K562 (cell line): ENCODE measurements at regions not wholly inside any gene's neighbourhood (a gene's known extent, or its start where the extent isn't known, plus 50 kb on each side); places are given as distances from the start of the nearest gene placed in this dataset.

Experiments
- ATAC-seq: fragments of 200-7000 bp; cut with Tn5 transposase; 3 replicates; pipeline ENCODE4 v1.9.1; 2020; ENCODE audit warnings: moderate library complexity
- BruUV-seq: library from RNA; stranded (reverse); fragments of 400-500 nt; replicated peaks from 2 replicates; lab custom pipeline; 2021; lab: Mats Ljungman, UMichigan
- CTCF ChIA-PET: fragments of 300-600 bp; formaldehyde crosslinking; extraction: SDS; loops from one replicate; lab custom pipeline; 2021; ENCODE audit warnings: low intra/inter-chr PET ratio; lab: Yijun Ruan, JAX
- POLR2A ChIA-PET: fragments of 300-600, 350-650 bp; sonication (Branson Sonifier 250); formaldehyde crosslinking; extraction: SDS; loops from one replicate; lab custom pipeline; 2021; ENCODE audit warnings: antibody characterized with exemption, inconsistent platforms; lab: Yijun Ruan, JAX
- DNase-seq, 4 experiments: peaks; one replicate each; pipeline versions ENCODE4 v3.0.0 to v3.0.0-alpha.2; 2011 to 2018; ENCODE audit warnings: low spot score in 3 of 4, mixed read lengths in 3 of 4; ENCODE audit errors: extremely low read depth in 1 of 4
- FAIRE-seq: peaks from 2 replicates; lab custom pipeline; 2011; peaks lifted over from hg19 to GRCh38; lab: Jason Lieb, UNC
- H2AFZ ChIP-seq: 2 replicates; pipeline ENCODE4 v1.6.0; 2011; ENCODE audit warnings: low read depth, low read length, control low read depth, inconsistent platforms
- H3K27ac ChIP-seq: fragments of 200-600 bp; 3 replicates; pipeline ENCODE4 v1.8.0; 2011; ENCODE audit warnings: low read depth, mild to moderate bottlenecking, control low read depth, inconsistent platforms, low read length, moderate library complexity, mixed read lengths; ENCODE audit errors: extremely low read depth
- H3K27me3 ChIP-seq, 2 experiments: fragments of 300-600 bp in 1 of 2; 2 replicates in 1 of 2; 3 replicates in 1 of 2; pipeline versions ENCODE4 v1.6.0 to v1.8.0; 2011; ENCODE audit warnings: inconsistent platforms in 2 of 2, low read length in 2 of 2, mild to moderate bottlenecking in 1 of 2, mixed read lengths in 1 of 2, moderate library complexity in 1 of 2; ENCODE audit not compliant: control insufficient read depth in 2 of 2, insufficient read depth in 2 of 2
- H3K36me3 ChIP-seq: fragments of 300-600 bp; 3 replicates; pipeline ENCODE4 v1.8.0; 2011; ENCODE audit warnings: mild to moderate bottlenecking, low read length, inconsistent platforms; ENCODE audit not compliant: control insufficient read depth, insufficient read depth
- H3K4me1 ChIP-seq, 2 experiments: fragments of 200-600 bp in 1 of 2; replicated peaks in 1 of 2; 2 replicates in 1 of 2; 3 replicates in 1 of 2; pipeline versions ENCODE4 v1.5.1 to v1.8.0; 2011; ENCODE audit warnings: inconsistent platforms in 2 of 2, low read length in 2 of 2, mild to moderate bottlenecking in 1 of 2, mixed read lengths in 1 of 2, moderate library complexity in 1 of 2; ENCODE audit not compliant: control insufficient read depth in 2 of 2, insufficient read depth in 2 of 2
- H3K4me2 ChIP-seq: 2 replicates; pipeline ENCODE4 v1.6.1; 2011; ENCODE audit warnings: low read length, control low read depth, inconsistent platforms, mixed read lengths; ENCODE audit not compliant: insufficient read depth
- H3K4me3 ChIP-seq: fragments of 200-600 bp; sonication (generic), shearing (Covaris generic); 2 replicates; pipeline ENCODE4 v1.5.1; 2016; ENCODE audit warnings: control low read depth, inconsistent platforms
- H3K79me2 ChIP-seq: fragments of 200-600 bp; 3 replicates; pipeline ENCODE4 v1.8.0; 2011; ENCODE audit warnings: low read length, inconsistent platforms; ENCODE audit not compliant: control insufficient read depth, insufficient read depth
- H3K9ac ChIP-seq, 2 experiments: 2 replicates each; pipeline versions ENCODE4 v1.6.0 to v1.6.1; 2011; ENCODE audit warnings: low read depth in 2 of 2, low read length in 2 of 2, control low read depth in 1 of 2, inconsistent platforms in 1 of 2, mild to moderate bottlenecking in 1 of 2, mixed read lengths in 1 of 2; ENCODE audit not compliant: insufficient read depth in 1 of 2
- H3K9me1 ChIP-seq: one replicate; pipeline ENCODE4 v1.6.0; 2011; ENCODE audit warnings: inconsistent platforms, mild to moderate bottlenecking, low read length, moderate library complexity; ENCODE audit not compliant: control insufficient read depth, insufficient read depth
- H3K9me3 ChIP-seq: replicated peaks from 2 replicates; pipeline ENCODE4 v1.5.1; 2011; ENCODE audit warnings: low read depth, low read length, inconsistent platforms; ENCODE audit not compliant: control insufficient read depth, insufficient read depth
- H4K20me1 ChIP-seq: replicated peaks from 2 replicates; pipeline ENCODE4 v1.6.1; 2011; ENCODE audit warnings: low read length, inconsistent platforms, mixed read lengths; ENCODE audit not compliant: control insufficient read depth, insufficient read depth
- BCOR ChIP-seq: fragments of 450-650 bp; IDR thresholded peaks from 2 replicates; pipeline ENCODE4 v1.6.1; 2016
- FOS ChIP-seq: IDR thresholded peaks from 3 replicates; pipeline ENCODE4 v1.6.1; 2011; ENCODE audit not compliant: insufficient read length; ENCODE audit errors: extremely low read depth
- GABPB2 ChIP-seq: fragments of 250-450 bp; sonication (Bioruptor Pico); conservative IDR thresholded peaks from 2 replicates; pipeline ENCODE4 v1.5.1; 2021; ENCODE audit warnings: mild to moderate bottlenecking
- HIVEP1 ChIP-seq: fragments of 250-450 bp; sonication (Bioruptor Pico); IDR thresholded peaks from 2 replicates; pipeline ENCODE4 v1.4.0; 2020; ENCODE audit warnings: mild to moderate bottlenecking
- HNRNPK ChIP-seq: fragments of 200-400 bp; formaldehyde crosslinking; IDR thresholded peaks from one replicate; pipeline ENCODE4 v1.6.1; 2018; ENCODE audit warnings: mild to moderate bottlenecking, low read depth, low read length; ENCODE audit not compliant: poor library complexity, severe bottlenecking
- NONO ChIP-seq, 2 experiments: fragments of 200-400 bp in 1 of 2; fragments of 450-650 bp in 1 of 2; formaldehyde crosslinking in 1 of 2; IDR thresholded peaks; 2 replicates each; pipeline ENCODE4 v1.6.1; 2017; ENCODE audit warnings: low read depth in 2 of 2, mild to moderate bottlenecking in 2 of 2, moderate library complexity in 2 of 2, low read length in 1 of 2
- NR2C2 ChIP-seq, 2 experiments: fragments of 200-800 bp in 1 of 2; sonication (Bioruptor generic) in 1 of 2; sonication (generic) in 1 of 2; formaldehyde crosslinking in 1 of 2; IDR thresholded peaks; 2 replicates each; pipeline versions ENCODE4 v1.6.1 to v1.8.0; 2016 to 2022; ENCODE audit warnings: mild to moderate bottlenecking in 1 of 2, missing compliant biosample characterization in 1 of 2, missing genetic modification characterization in 1 of 2, missing genetic modification reagents in 1 of 2
- PHF20 ChIP-seq: fragments of 450-650 bp; IDR thresholded peaks from 2 replicates; pipeline ENCODE4 v1.6.1; 2018; ENCODE audit not compliant: partially characterized antibody
- PRPF4 ChIP-seq: fragments of 200-400 bp; formaldehyde crosslinking; IDR thresholded peaks from one replicate; pipeline ENCODE4 v1.6.1; 2017; ENCODE audit warnings: low read length, low read depth, mild to moderate bottlenecking; ENCODE audit not compliant: insufficient read depth, poor library complexity, severe bottlenecking
- RBM22 ChIP-seq: fragments of 200-400 bp; formaldehyde crosslinking; IDR thresholded peaks from 2 replicates; pipeline ENCODE4 v1.6.1; 2018; ENCODE audit warnings: low read length, low read depth; ENCODE audit not compliant: poor library complexity, severe bottlenecking
- RFX1 ChIP-seq: fragments of 450-650 bp; IDR thresholded peaks from 2 replicates; pipeline ENCODE4 v1.6.1; 2016; ENCODE audit warnings: mild to moderate bottlenecking, moderate library complexity
- SFPQ ChIP-seq: fragments of 200-400 bp; formaldehyde crosslinking; IDR thresholded peaks from 2 replicates; pipeline ENCODE4 v1.6.1; 2017; ENCODE audit warnings: mild to moderate bottlenecking, low read depth, low read length, moderate library complexity
- SMARCC2 ChIP-seq: fragments of 450-650 bp; IDR thresholded peaks from 2 replicates; pipeline ENCODE4 v1.6.1; 2017; ENCODE audit warnings: antibody characterized with exemption, moderate library complexity, mild to moderate bottlenecking, low read depth
- SP2 ChIP-seq: IDR thresholded peaks from 2 replicates; pipeline ENCODE4 v1.6.1; 2011; ENCODE audit warnings: mild to moderate bottlenecking, low read depth, low read length, moderate library complexity; ENCODE audit not compliant: poor library complexity, severe bottlenecking; ENCODE audit errors: extremely low read depth
- YBX1 ChIP-seq: fragments of 450-650 bp; IDR thresholded peaks from 2 replicates; pipeline ENCODE4 v1.7.1; 2016; ENCODE audit warnings: mild to moderate bottlenecking
- ZNF431 ChIP-seq: sonication (generic); formaldehyde crosslinking; IDR thresholded peaks from 2 replicates; pipeline ENCODE4 v1.8.0; 2022; ENCODE audit warnings: mild to moderate bottlenecking, missing genetic modification reagents
- ZNF507 ChIP-seq: conservative IDR thresholded peaks from 2 replicates; pipeline ENCODE4 v1.6.1; 2017; ENCODE audit warnings: missing genetic modification characterization, missing compliant biosample characterization
- ZNF655 ChIP-seq: fragments of 250-450 bp; sonication (Bioruptor Pico); IDR thresholded peaks from 2 replicates; pipeline ENCODE4 v1.5.0; 2021
- WGBS: fragments of 100-300 bp; shearing (Covaris generic); methylation state at CpG from one replicate; pipeline ENCODE4 v1.1.6; 2016; ENCODE audit warnings: low coverage, mixed read lengths; ENCODE audit not compliant: insufficient coverage; ENCODE audit errors: missing lambda C conversion rate; 5-methylcytosine and 5-hydroxymethylcytosine counted together
- in situ Hi-C: fragments of 300-500 bp; cut with MboI; formaldehyde crosslinking; loops from 4 replicates; pipeline ENCODE4 v1.15.0; 2018; ENCODE audit warnings: inconsistent platforms, mixed read lengths
- intact Hi-C: fragments of 100-400 bp; cut with micrococcal nuclease; formaldehyde crosslinking; loops from 2 replicates; pipeline ENCODE4 v1.14.2; 2022
- TF ChIP-seq, protein P1 (sequence below): sonication (generic); IDR thresholded peaks from 2 replicates; pipeline ENCODE4 v1.6.1; 2016

DNA sequence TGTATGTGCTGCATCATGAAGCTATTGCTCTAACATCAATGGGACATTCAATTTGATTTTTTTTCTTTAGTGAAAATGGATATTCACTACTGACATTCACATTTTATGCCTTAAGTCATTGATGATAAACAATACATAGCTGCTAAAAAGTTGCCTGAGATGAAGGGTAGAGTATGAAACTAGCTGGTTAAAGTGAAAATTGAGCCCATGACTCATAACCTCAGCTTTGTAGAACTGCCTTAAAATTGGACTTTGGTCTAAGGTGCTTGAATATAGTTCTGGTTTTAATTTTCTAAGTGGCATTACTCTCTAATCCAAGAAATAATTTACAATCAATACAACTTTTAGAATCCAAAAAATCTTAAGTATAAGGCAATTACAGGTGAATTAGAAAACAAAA is 740.4 kb upstream of the RIOK2 start (continued):
- TF ChIP-seq, protein P1, sequence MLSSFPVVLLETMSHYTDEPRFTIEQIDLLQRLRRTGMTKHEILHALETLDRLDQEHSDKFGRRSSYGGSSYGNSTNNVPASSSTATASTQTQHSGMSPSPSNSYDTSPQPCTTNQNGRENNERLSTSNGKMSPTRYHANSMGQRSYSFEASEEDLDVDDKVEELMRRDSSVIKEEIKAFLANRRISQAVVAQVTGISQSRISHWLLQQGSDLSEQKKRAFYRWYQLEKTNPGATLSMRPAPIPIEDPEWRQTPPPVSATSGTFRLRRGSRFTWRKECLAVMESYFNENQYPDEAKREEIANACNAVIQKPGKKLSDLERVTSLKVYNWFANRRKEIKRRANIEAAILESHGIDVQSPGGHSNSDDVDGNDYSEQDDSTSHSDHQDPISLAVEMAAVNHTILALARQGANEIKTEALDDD = no peak
- TF ChIP-seq ZNF655 (CRISPR knock-in tag) = no peak
- no peak for TF ChIP-seq NR2C2 (CRISPR knock-in tag; IDR thresholded peaks at IDR 0.05)
- TF ChIP-seq NR2C2 (tag; IDR thresholded peaks at IDR 0.05) = no peak
- no peak for TF ChIP-seq GABPB2
- TF ChIP-seq RBM22 = no peak
- no peak for TF ChIP-seq SFPQ

GRCh38 chr5:97923997-97924396 is 741.0 kb upstream of the RIOK2 start:
- Histone ChIP-seq H3K4me2 (no peak overlapping the region), H3K36me3 (no peaks in the 10 kb centered on the region), H3K79me2 (no peaks in the 10 kb centered on the region), H3K4me3 (no peak overlapping the region), H3K4me1 (no peaks in the 10 kb centered on the region), H3K9me3 (no peaks in the 10 kb centered on the region), H3K9me1 (no peaks in the 10 kb centered on the region), H3K9ac (no peak overlapping the region), H2AFZ (no peak overlapping the region), H4K20me1 (no peaks in the 10 kb centered on the region), H3K27me3 (no peaks in the 10 kb centered on the region), H3K27ac (no peak overlapping the region)
- WGBS = 0% methylated on average over 1 of the region's 1 CpG
- no peak for ATAC-seq
- intact Hi-C loops = no loop called here
- no peak for DNase-seq
- ChIA-PET CTCF (no interaction called here), POLR2A (no interaction called here)
- no TSS peak for BruUV-seq
- in situ Hi-C loops = no loop called here
- FAIRE-seq = no peak
- TF ChIP-seq ZNF507 (no peak), HIVEP1 (CRISPR knock-in tag) (no peak), PRPF4 (no peak), PHF20 (no peak), FOS (no peak), HNRNPK (no peak), RFX1 (no peak), SMARCC2 (no peak), YBX1 (no peak), SP2 (no peak), NONO (IDR thresholded peaks at IDR 0.05; ENCODE audit: low read depth in 2 of 2, low read length in 1 of 2) (no peak), BCOR (no peak), ZNF431 (no peak)
